ENCODE measurements at regions not wholly inside any gene's neighbourhood (a gene's known extent, or its start where the extent isn't known, plus 50 kb on each side); places are given as distances from the start of the nearest gene placed in this dataset.
"Not testable (repeated sequence)": the region's sequence is repeated elsewhere in the genome, so short reads cannot be mapped to it uniquely, and the experiment has no call there.

DNA sequence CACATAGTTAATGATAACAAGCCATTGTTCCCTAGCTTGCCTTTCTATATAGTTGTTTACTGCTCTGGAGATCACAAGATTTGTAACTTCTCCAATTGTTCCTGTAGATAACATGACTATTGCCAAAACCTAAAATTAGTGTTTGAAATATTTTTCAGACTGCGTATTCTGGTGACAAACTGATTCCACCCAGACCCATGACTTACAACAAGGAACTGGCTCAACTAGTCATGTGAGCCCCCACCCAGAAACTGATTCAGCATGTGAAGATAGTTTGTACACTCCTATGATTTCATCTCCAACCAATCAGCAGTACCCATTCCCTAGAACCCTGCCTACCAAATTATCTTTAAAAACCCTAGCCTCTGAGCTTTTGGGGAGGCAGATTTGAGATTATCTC, 131.4 kb upstream of the BCL9 start:
- H3K4me3 ChIP-seq (ENCODE audit: low read depth, low read length) = no peak overlapping the region
- H3K4me2 ChIP-seq (ENCODE audit: low read length) = no peak overlapping the region
- H3K4me1 ChIP-seq = no peaks in the 10 kb centered on the region
- TF ChIP-seq, protein P1, sequence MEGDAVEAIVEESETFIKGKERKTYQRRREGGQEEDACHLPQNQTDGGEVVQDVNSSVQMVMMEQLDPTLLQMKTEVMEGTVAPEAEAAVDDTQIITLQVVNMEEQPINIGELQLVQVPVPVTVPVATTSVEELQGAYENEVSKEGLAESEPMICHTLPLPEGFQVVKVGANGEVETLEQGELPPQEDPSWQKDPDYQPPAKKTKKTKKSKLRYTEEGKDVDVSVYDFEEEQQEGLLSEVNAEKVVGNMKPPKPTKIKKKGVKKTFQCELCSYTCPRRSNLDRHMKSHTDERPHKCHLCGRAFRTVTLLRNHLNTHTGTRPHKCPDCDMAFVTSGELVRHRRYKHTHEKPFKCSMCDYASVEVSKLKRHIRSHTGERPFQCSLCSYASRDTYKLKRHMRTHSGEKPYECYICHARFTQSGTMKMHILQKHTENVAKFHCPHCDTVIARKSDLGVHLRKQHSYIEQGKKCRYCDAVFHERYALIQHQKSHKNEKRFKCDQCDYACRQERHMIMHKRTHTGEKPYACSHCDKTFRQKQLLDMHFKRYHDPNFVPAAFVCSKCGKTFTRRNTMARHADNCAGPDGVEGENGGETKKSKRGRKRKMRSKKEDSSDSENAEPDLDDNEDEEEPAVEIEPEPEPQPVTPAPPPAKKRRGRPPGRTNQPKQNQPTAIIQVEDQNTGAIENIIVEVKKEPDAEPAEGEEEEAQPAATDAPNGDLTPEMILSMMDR (IDR thresholded peaks at IDR 0.05) = no peak
- H3K9me3 ChIP-seq (ENCODE audit: control insufficient read depth, low read length) = no peaks in the 10 kb centered on the region
- no peaks in the 10 kb centered on the region for H3K27me3 ChIP-seq (ENCODE audit: control insufficient read depth, insufficient read depth, low read length)
- H3K9ac ChIP-seq = no peak overlapping the region
- H2AFZ ChIP-seq = no peak overlapping the region
- no peaks in the 10 kb centered on the region for H3K36me3 ChIP-seq (ENCODE audit: control insufficient read depth, insufficient read depth, low read length)
- no peak overlapping the region for H3K27ac ChIP-seq
- no peaks in the 10 kb centered on the region for H3K79me2 ChIP-seq

DNA sequence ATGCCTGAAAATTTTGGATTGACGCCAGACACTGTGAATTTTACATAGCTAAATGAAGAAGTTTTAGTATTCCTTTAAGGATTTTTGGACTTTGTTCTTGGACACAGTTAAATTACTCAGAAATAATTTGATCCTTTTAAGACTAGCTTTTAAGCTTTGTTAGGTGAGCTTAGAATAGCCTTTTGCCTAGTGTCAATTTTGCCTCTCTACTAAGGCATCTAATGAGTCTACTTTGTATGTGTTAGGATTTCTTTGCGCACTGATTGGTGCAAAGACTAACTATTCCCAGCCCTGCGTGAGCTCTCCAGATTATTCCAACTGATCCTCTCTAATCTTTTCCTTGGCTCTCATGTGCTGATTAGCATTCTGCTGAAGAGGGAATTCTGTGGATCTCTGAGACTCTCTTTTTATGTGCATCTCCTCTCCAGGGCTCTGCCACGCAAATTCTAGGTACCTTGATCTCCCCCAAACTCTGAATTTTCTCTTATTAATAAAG, 128.1 kb upstream of the BCL9 start:
- H3K9me3 ChIP-seq (ENCODE audit: control insufficient read depth, low read length) = no peaks in the 10 kb centered on the region
- no peaks in the 10 kb centered on the region for H3K27me3 ChIP-seq (ENCODE audit: control insufficient read depth, insufficient read depth, low read length)
- TF ChIP-seq, protein P1 (IDR thresholded peaks at IDR 0.05) = no peak

DNA sequence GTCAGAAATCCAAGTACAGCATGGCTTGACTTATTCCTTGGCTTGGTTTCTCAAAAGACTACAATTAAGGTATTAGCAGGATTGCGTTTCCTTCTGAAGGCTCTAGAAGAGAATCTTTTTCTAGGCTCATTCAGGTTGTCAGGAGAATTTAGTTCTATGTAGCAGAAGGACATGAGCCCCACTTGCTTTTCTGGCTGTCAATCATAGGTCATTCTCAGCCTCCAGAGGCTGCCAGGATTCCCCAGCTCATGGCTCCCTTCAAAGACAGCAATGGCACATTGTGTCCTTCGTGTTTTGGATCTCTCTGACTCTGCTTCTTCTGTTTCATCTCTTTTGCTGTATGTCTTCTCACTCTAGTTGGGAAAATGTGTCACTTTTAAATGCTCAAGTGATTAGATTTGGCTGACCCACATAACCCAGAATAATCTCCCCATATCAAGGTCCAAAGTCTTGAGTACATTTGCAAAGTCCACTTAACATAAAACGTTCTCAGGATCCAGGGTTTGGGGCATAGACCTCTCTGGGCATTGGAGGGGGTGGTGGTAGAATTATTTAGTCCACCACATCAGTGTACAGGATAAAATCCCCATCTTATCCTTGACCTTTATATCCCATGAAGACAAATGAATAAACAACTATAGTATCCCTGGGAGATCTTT, 126.7 kb upstream of the BCL9 start:
- no peak overlapping the region for H3K4me3 ChIP-seq (ENCODE audit: low read depth, low read length)
- H2AFZ ChIP-seq = no peak overlapping the region
- no peaks in the 10 kb centered on the region for H3K4me1 ChIP-seq
- H3K27me3 ChIP-seq (ENCODE audit: control insufficient read depth, insufficient read depth, low read length) = no peaks in the 10 kb centered on the region
- TF ChIP-seq, protein P1 (IDR thresholded peaks at IDR 0.05) = no peak
- no peak overlapping the region for H3K9ac ChIP-seq
- no peaks in the 10 kb centered on the region for H3K9me3 ChIP-seq (ENCODE audit: control insufficient read depth, low read length)
- no peak overlapping the region for H3K4me2 ChIP-seq (ENCODE audit: low read length)
- H3K36me3 ChIP-seq (ENCODE audit: control insufficient read depth, insufficient read depth, low read length) = no peaks in the 10 kb centered on the region
- no peaks in the 10 kb centered on the region for H3K79me2 ChIP-seq
- no peak overlapping the region for H3K27ac ChIP-seq

More for the DNA sequence above, 128.1 kb upstream of the BCL9 start:
- Histone ChIP-seq H2AFZ (no peak overlapping the region), H3K79me2 (no peaks in the 10 kb centered on the region), H3K36me3 (ENCODE audit: control insufficient read depth, insufficient read depth, low read length) (no peaks in the 10 kb centered on the region), H3K4me3 (ENCODE audit: low read depth, low read length) (no peak overlapping the region), H3K4me2 (ENCODE audit: low read length) (no peak overlapping the region), H3K9ac (no peak overlapping the region), H3K27ac (no peak overlapping the region), H3K4me1 (no peaks in the 10 kb centered on the region)

DNA sequence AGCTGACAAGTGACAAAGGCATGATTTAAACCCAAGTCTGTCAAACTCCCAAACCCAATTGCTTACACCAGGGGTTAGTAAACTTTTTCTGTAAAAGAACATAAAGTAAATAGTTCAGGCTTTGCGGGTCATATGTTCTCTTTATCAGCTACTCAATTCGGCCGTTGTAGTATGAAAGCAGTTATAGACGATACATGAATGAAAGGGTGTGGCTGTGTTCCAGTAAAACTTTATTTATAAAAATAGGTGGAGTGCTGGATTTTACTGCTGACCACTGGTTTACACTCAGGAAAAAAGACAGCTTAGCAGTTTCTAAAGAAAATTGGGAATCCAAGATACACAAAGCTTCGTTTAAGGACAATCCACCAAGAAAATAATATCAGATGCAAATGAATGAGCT, 124.3 kb upstream of the BCL9 start:
- no peaks in the 10 kb centered on the region for H3K36me3 ChIP-seq (ENCODE audit: control insufficient read depth, insufficient read depth, low read length)
- H3K27ac ChIP-seq = no peak overlapping the region
- no peak overlapping the region for H3K9ac ChIP-seq
- H3K4me3 ChIP-seq (ENCODE audit: low read depth, low read length) = no peak overlapping the region
- no peaks in the 10 kb centered on the region for H3K9me3 ChIP-seq (ENCODE audit: control insufficient read depth, low read length)
- no peak overlapping the region for H2AFZ ChIP-seq
- H3K4me1 ChIP-seq = no peaks in the 10 kb centered on the region
- no peaks in the 10 kb centered on the region for H3K27me3 ChIP-seq (ENCODE audit: control insufficient read depth, insufficient read depth, low read length)
- TF ChIP-seq, protein P1 (IDR thresholded peaks at IDR 0.05) = no peak
- H3K79me2 ChIP-seq = no peaks in the 10 kb centered on the region
- no peak overlapping the region for H3K4me2 ChIP-seq (ENCODE audit: low read length)

DNA sequence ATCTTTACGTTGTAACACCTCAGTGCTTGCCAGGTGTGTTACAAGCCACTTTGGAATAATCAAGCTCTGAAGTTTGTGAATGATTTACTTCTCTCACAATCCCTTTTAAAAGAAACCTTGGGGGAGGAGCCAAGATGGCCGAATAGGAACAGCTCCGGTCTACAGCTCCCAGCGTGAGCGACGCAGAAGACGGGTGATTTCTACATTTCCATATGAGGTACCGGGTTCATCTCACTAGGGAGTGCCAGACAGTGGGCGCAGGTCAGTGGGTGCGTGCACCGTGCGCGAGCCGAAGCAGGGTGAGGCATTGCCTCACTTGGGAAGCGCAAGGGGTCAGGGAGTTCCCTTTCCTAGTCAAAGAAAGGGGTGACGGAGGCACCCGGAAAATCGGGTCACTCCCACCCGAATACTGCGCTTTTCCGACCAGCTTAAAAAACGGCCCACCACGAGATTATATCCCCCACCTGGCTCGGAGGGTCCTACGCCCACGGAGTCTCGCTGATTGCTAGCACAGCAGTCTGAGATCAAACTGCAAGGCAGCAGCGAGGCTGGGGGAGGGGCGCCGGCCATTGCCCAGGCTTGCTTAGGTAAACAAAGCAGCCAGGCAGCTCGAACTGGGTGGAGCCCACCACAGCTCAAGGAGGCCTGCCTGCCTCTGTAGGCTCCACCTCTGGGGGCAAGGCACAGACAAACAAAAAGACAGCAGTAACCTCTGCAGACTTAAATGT, 118.0 kb upstream of the BCL9 start:
- not testable (repeated sequence) for H3K27me3 ChIP-seq (ENCODE audit: control insufficient read depth, insufficient read depth, low read length); H3K4me1 ChIP-seq; H3K36me3 ChIP-seq (ENCODE audit: control insufficient read depth, insufficient read depth, low read length); H3K27ac ChIP-seq; H3K79me2 ChIP-seq; H3K9ac ChIP-seq; H3K9me3 ChIP-seq (ENCODE audit: control insufficient read depth, low read length); H2AFZ ChIP-seq; H3K4me3 ChIP-seq (ENCODE audit: low read depth, low read length); H3K4me2 ChIP-seq (ENCODE audit: low read length)

Data from parathyroid adenoma (tissue), 2 donors.